Parathyroid adenoma (tissue), 2 donors: ENCODE measurements at regions not wholly inside any gene's neighbourhood (a gene's known extent, or its start where the extent isn't known, plus 50 kb on each side); places are given as distances from the start of the nearest gene placed in this dataset.

ENCODE experiments used
- H2AFZ ChIP-seq: fragments of 300-600 bp; sonication (generic); one replicate; pipeline ENCODE4 v1.7.0; 2017; ENCODE audit warnings: antibody characterized with exemption, mild to moderate bottlenecking
- H3K27ac ChIP-seq: fragments of 300-600 bp; sonication (generic); one replicate; pipeline ENCODE4 v1.7.0; 2017
- H3K27me3 ChIP-seq: fragments of 300-600 bp; sonication (generic); one replicate; pipeline ENCODE4 v1.7.0; 2017; ENCODE audit warnings: low read length; ENCODE audit not compliant: control insufficient read depth, insufficient read depth
- H3K36me3 ChIP-seq: fragments of 300-600 bp; sonication (generic); one replicate; pipeline ENCODE4 v1.7.0; 2017; ENCODE audit warnings: low read length; ENCODE audit not compliant: control insufficient read depth, insufficient read depth
- H3K4me1 ChIP-seq: fragments of 300-600 bp; sonication (generic); one replicate; pipeline ENCODE4 v1.7.0; 2017; ENCODE audit warnings: control low read depth
- H3K4me2 ChIP-seq: fragments of 300-600 bp; sonication (generic); one replicate; pipeline ENCODE4 v1.7.0; 2017; ENCODE audit warnings: low read length
- H3K4me3 ChIP-seq: fragments of 300-600 bp; sonication (generic); one replicate; pipeline ENCODE4 v1.7.0; 2017; ENCODE audit warnings: low read depth, low read length
- H3K79me2 ChIP-seq: fragments of 300-600 bp; sonication (generic); one replicate; pipeline ENCODE4 v1.7.0; 2017; ENCODE audit warnings: control low read depth
- H3K9ac ChIP-seq: fragments of 300-600 bp; sonication (generic); one replicate; pipeline ENCODE4 v1.7.0; 2017; ENCODE audit warnings: mild to moderate bottlenecking
- H3K9me3 ChIP-seq: fragments of 300-600 bp; sonication (generic); one replicate; pipeline ENCODE4 v1.7.0; 2017; ENCODE audit warnings: low read length; ENCODE audit not compliant: control insufficient read depth
- TF ChIP-seq, protein P1 (sequence below): fragments of 300-600 bp; sonication (generic); IDR thresholded peaks from one replicate; pipeline ENCODE4 v1.7.0; 2017; ENCODE audit warnings: antibody characterized with exemption, mild to moderate bottlenecking
- donor health status: primary hyperparathyroidism.

GRCh38 chr4:19819737-19820136 lies 432.0 kb upstream of the SLIT2 start:
- Histone ChIP-seq H3K4me2 (no peak overlapping the region), H3K4me3 (no peak overlapping the region), H3K27ac (no peak overlapping the region), H3K79me2 (no peaks in the 10 kb centered on the region), H3K9ac (no peak overlapping the region), H3K9me3 (no peaks in the 10 kb centered on the region), H3K36me3 (no peaks in the 10 kb centered on the region), H2AFZ (no peak overlapping the region), H3K27me3 (no peaks in the 10 kb centered on the region), H3K4me1 (no peaks in the 10 kb centered on the region)
- TF ChIP-seq, protein P1, sequence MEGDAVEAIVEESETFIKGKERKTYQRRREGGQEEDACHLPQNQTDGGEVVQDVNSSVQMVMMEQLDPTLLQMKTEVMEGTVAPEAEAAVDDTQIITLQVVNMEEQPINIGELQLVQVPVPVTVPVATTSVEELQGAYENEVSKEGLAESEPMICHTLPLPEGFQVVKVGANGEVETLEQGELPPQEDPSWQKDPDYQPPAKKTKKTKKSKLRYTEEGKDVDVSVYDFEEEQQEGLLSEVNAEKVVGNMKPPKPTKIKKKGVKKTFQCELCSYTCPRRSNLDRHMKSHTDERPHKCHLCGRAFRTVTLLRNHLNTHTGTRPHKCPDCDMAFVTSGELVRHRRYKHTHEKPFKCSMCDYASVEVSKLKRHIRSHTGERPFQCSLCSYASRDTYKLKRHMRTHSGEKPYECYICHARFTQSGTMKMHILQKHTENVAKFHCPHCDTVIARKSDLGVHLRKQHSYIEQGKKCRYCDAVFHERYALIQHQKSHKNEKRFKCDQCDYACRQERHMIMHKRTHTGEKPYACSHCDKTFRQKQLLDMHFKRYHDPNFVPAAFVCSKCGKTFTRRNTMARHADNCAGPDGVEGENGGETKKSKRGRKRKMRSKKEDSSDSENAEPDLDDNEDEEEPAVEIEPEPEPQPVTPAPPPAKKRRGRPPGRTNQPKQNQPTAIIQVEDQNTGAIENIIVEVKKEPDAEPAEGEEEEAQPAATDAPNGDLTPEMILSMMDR, result no peak

DNA sequence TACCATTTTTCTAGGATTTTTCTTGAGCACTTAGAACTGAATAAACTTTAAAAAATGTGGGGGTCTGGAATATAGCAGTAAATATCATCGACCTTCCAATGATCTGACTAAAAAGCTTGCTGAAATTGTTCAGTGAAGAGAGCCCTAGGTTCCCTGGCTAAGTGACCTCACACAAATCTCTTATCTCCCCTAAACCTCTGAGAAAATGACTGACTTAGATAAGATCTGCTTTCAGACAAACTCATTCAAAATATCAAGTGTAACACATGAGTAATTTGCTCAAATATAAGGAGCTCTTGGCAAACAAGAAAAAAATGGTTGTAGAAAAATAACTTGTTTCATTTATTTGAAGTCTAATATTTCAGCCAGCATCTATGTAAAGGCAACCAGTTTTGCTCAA lies 441.7 kb upstream of the SLIT2 start:
- no peak overlapping the region for H2AFZ ChIP-seq
- no peak overlapping the region for H3K27ac ChIP-seq
- H3K9me3 ChIP-seq, result no peaks in the 10 kb centered on the region
- H3K27me3 ChIP-seq, result no peaks in the 10 kb centered on the region
- no peak overlapping the region for H3K9ac ChIP-seq
- H3K4me1 ChIP-seq, result no peaks in the 10 kb centered on the region
- no peak overlapping the region for H3K4me3 ChIP-seq
- H3K79me2 ChIP-seq, result no peaks in the 10 kb centered on the region
- H3K4me2 ChIP-seq, result no peak overlapping the region
- TF ChIP-seq, protein P1, result no peak
- H3K36me3 ChIP-seq, result no peaks in the 10 kb centered on the region

DNA sequence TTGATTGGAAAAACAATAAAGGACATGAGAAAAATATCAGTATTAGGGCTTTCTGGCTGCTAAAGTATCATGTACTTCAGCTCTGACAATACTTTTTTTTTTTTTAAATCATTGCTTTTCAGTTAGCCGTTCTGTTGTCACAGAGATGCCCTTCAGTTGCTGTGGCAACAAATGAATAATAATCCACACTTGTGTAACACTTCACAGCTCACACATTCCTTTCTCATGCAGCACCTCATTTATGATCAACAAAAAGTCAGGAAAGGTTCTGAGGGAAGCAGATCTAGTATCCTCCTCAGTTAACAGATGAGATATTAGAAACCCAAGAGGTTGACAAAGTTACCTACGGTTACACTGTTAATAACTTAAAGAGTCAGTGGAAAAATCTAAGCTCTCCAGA lies 444.2 kb upstream of the SLIT2 start:
- Histone ChIP-seq H2AFZ (no peak overlapping the region), H3K4me1 (no peaks in the 10 kb centered on the region), H3K4me3 (no peak overlapping the region), H3K27me3 (no peaks in the 10 kb centered on the region), H3K36me3 (no peaks in the 10 kb centered on the region), H3K4me2 (no peak overlapping the region), H3K9me3 (no peaks in the 10 kb centered on the region), H3K79me2 (no peaks in the 10 kb centered on the region), H3K27ac (no peak overlapping the region), H3K9ac (no peak overlapping the region)
- TF ChIP-seq, protein P1, result no peak

- H2AFZ ChIP-seq, result no peak overlapping the region
- no peaks in the 10 kb centered on the region for H3K27me3 ChIP-seq
- H3K9ac ChIP-seq, result no peak overlapping the region
- TF ChIP-seq, protein P1, result no peak
- no peaks in the 10 kb centered on the region for H3K36me3 ChIP-seq
- H3K27ac ChIP-seq, result no peak overlapping the region
- H3K79me2 ChIP-seq, result no peaks in the 10 kb centered on the region
- H3K4me1 ChIP-seq, result no peaks in the 10 kb centered on the region
- H3K4me3 ChIP-seq, result no peak overlapping the region
- H3K9me3 ChIP-seq, result no peaks in the 10 kb centered on the region
- no peak overlapping the region for H3K4me2 ChIP-seq
Measured at GRCh38 chr4:19806865-19807264, 444.8 kb upstream of the SLIT2 start.

- H3K79me2 ChIP-seq, result no peaks in the 10 kb centered on the region
- no peaks in the 10 kb centered on the region for H3K36me3 ChIP-seq
- no peaks in the 10 kb centered on the region for H3K4me1 ChIP-seq
- TF ChIP-seq, protein P1, result no peak
- no peaks in the 10 kb centered on the region for H3K9me3 ChIP-seq
- H3K4me3 ChIP-seq, result no peak overlapping the region
- no peak overlapping the region for H3K9ac ChIP-seq
- no peaks in the 10 kb centered on the region for H3K27me3 ChIP-seq
- no peak overlapping the region for H3K27ac ChIP-seq
- no peak overlapping the region for H3K4me2 ChIP-seq
- no peak overlapping the region for H2AFZ ChIP-seq
Measured at GRCh38 chr4:19803406-19803805, 448.3 kb upstream of the SLIT2 start.
